ENCODE measurements at regions not wholly inside any gene's neighbourhood (a gene's known extent, or its start where the extent isn't known, plus 50 kb on each side); places are given as distances from the start of the nearest gene placed in this dataset.
"Not testable (repeated sequence)": the region's sequence is repeated elsewhere in the genome, so short reads cannot be mapped to it uniquely, and the experiment has no call there.

DNA sequence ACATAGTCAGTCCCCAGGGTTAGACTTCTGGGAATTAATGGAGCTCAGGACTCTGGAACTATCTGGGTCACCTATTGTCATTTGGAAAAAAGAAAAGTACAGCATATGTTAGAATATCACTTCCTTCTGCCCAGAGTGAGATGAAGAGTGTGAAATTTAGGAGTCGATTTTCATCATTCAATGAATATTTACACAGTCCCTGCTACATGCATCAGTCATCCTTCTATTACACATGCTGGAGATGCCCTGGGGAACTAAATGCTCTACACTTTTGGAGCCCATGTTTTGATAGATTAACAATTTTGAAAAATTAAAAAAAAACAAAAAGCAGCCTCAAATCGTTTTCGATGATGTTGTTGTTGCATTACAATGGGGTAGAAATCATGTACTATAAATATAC, 315.4 kb downstream of the ALDH8A1 start:
- no peaks in the 10 kb centered on the region for H3K9me3 ChIP-seq (ENCODE audit: control insufficient read depth in 5 of 5, low read length in 5 of 5)
- no peaks in the 10 kb centered on the region for H3K36me3 ChIP-seq (ENCODE audit: control insufficient read depth in 5 of 5, insufficient read depth in 5 of 5, low read length in 5 of 5)
- H3K4me3 ChIP-seq (ENCODE audit: low read depth in 1 of 5, low read length in 5 of 5) = no peak overlapping the region
- no peak overlapping the region for H3K27ac ChIP-seq (ENCODE audit: low read depth, low read length)
- no peak overlapping the region for H3K9ac ChIP-seq (ENCODE audit: low read length in 5 of 5)
- H3K27me3 ChIP-seq (ENCODE audit: control insufficient read depth in 5 of 5, insufficient read depth in 4 of 5, low read length in 5 of 5) = no peaks in the 10 kb centered on the region
- H3K4me1 ChIP-seq (ENCODE audit: control insufficient read depth in 5 of 5, insufficient read depth in 5 of 5, low read length in 5 of 5) = peaks cover 0 to 6% (median 0%) of the 10 kb centered on the region in 5 donors

DNA sequence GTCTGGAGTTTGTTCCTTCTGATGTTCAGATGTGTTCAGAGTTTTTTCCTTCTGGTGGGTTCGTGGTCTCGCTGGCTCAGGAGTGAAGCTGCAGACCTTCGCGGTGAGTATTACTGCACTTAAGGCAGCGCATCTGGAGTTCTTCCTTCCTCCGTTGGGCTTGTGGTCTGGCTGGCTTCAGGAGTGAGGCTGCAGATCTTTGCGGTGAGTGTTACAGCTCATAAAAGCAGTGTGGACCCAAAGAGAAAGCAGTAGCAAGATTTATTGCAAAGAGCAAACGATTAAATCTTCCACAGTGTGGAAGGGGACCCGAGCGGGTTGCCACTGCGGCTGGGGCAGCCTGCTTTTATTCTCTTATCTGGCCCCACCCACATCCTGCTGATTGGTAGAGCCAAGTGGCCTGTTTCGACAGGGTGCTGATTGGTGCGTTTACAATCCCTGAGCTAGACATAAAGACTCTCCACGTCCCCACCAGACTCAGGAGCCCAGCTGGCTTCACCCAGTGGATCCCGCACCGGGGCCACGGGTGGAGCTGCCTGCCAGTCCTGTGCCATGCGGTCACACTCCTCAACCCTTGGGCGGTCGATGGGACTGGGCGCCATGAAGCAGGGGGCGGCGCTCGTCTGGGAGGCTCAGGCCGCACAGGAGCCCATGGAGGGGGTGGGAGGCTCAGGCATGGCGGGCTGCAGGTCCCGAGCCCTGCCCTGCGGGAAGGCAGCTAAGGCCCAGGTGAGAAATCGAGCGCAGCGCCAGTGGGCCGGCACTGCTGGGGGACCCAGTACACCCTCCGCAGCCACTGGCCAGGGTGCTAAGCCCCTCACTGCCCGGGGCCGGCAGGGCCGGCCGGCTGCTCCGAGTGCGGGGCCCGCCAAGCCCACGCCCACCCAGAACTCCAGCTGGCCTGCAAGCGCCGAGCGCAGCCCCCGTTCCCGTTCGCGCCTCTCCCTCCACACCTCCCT, 315.3 kb upstream of the SGK1 start:
- not testable (repeated sequence) for H3K9ac ChIP-seq (ENCODE audit: low read length in 5 of 5); H3K27me3 ChIP-seq (ENCODE audit: control insufficient read depth in 5 of 5, insufficient read depth in 4 of 5, low read length in 5 of 5); H3K4me1 ChIP-seq (ENCODE audit: control insufficient read depth in 5 of 5, insufficient read depth in 5 of 5, low read length in 5 of 5); H3K9me3 ChIP-seq (ENCODE audit: control insufficient read depth in 5 of 5, low read length in 5 of 5); H3K4me3 ChIP-seq (ENCODE audit: low read depth in 1 of 5, low read length in 5 of 5); H3K27ac ChIP-seq (ENCODE audit: low read depth, low read length); H3K36me3 ChIP-seq (ENCODE audit: control insufficient read depth in 5 of 5, insufficient read depth in 5 of 5, low read length in 5 of 5)

- Histone ChIP-seq H3K27ac (ENCODE audit: low read depth, low read length) (no peak overlapping the region), H3K4me1 (ENCODE audit: control insufficient read depth in 5 of 5, insufficient read depth in 5 of 5, low read length in 5 of 5) (peaks cover 0 to 6% (median 0%) of the 10 kb centered on the region in 5 donors), H3K9ac (ENCODE audit: low read length in 5 of 5) (no peak overlapping the region), H3K36me3 (ENCODE audit: control insufficient read depth in 5 of 5, insufficient read depth in 5 of 5, low read length in 5 of 5) (no peaks in the 10 kb centered on the region), H3K27me3 (ENCODE audit: control insufficient read depth in 5 of 5, insufficient read depth in 4 of 5, low read length in 5 of 5) (no peaks in the 10 kb centered on the region), H3K4me3 (ENCODE audit: low read depth in 1 of 5, low read length in 5 of 5) (no peak overlapping the region), H3K9me3 (ENCODE audit: control insufficient read depth in 5 of 5, low read length in 5 of 5) (no peaks in the 10 kb centered on the region)
These were observed 314.1 kb upstream of the SGK1 start for GRCh38 chr6:134632024-134632423.

GRCh38 chr6:134631398-134631924, 313.5 kb upstream of the SGK1 start:
- no peaks in the 10 kb centered on the region for H3K36me3 ChIP-seq (ENCODE audit: control insufficient read depth in 5 of 5, insufficient read depth in 5 of 5, low read length in 5 of 5)
- H3K4me1 ChIP-seq (ENCODE audit: control insufficient read depth in 5 of 5, insufficient read depth in 5 of 5, low read length in 5 of 5) = peaks cover 0 to 6% (median 0%) of the 10 kb centered on the region in 5 donors
- no peaks in the 10 kb centered on the region for H3K27me3 ChIP-seq (ENCODE audit: control insufficient read depth in 5 of 5, insufficient read depth in 4 of 5, low read length in 5 of 5)
- H3K9ac ChIP-seq (ENCODE audit: low read length in 5 of 5) = no peak overlapping the region
- H3K4me3 ChIP-seq (ENCODE audit: low read depth in 1 of 5, low read length in 5 of 5) = no peak overlapping the region
- no peak overlapping the region for H3K27ac ChIP-seq (ENCODE audit: low read depth, low read length)
- no peaks in the 10 kb centered on the region for H3K9me3 ChIP-seq (ENCODE audit: control insufficient read depth in 5 of 5, low read length in 5 of 5)

GRCh38 chr6:134630508-134631121, 312.7 kb upstream of the SGK1 start:
- H3K4me1 ChIP-seq (ENCODE audit: control insufficient read depth in 5 of 5, insufficient read depth in 5 of 5, low read length in 5 of 5) = peaks cover 0 to 6% (median 0%) of the 10 kb centered on the region in 5 donors
- H3K4me3 ChIP-seq (ENCODE audit: low read depth in 1 of 5, low read length in 5 of 5) = no peak overlapping the region
- H3K27me3 ChIP-seq (ENCODE audit: control insufficient read depth in 5 of 5, insufficient read depth in 4 of 5, low read length in 5 of 5) = no peaks in the 10 kb centered on the region
- H3K9me3 ChIP-seq (ENCODE audit: control insufficient read depth in 5 of 5, low read length in 5 of 5) = no peaks in the 10 kb centered on the region
- no peak overlapping the region for H3K9ac ChIP-seq (ENCODE audit: low read length in 5 of 5)
- no peaks in the 10 kb centered on the region for H3K36me3 ChIP-seq (ENCODE audit: control insufficient read depth in 5 of 5, insufficient read depth in 5 of 5, low read length in 5 of 5)
- no peak overlapping the region for H3K27ac ChIP-seq (ENCODE audit: low read depth, low read length)

GRCh38 chr6:134628154-134628553, 310.2 kb upstream of the SGK1 start:
- no peak overlapping the region for H3K27ac ChIP-seq (ENCODE audit: low read depth, low read length)
- no peaks in the 10 kb centered on the region for H3K27me3 ChIP-seq (ENCODE audit: control insufficient read depth in 5 of 5, insufficient read depth in 4 of 5, low read length in 5 of 5)
- H3K36me3 ChIP-seq (ENCODE audit: control insufficient read depth in 5 of 5, insufficient read depth in 5 of 5, low read length in 5 of 5) = no peaks in the 10 kb centered on the region
- no peaks in the 10 kb centered on the region for H3K9me3 ChIP-seq (ENCODE audit: control insufficient read depth in 5 of 5, low read length in 5 of 5)
- no peak overlapping the region for H3K4me3 ChIP-seq (ENCODE audit: low read depth in 1 of 5, low read length in 5 of 5)
- H3K9ac ChIP-seq (ENCODE audit: low read length in 5 of 5) = no peak overlapping the region
- peaks cover 0 to 6% (median 0%) of the 10 kb centered on the region in 5 donors for H3K4me1 ChIP-seq (ENCODE audit: control insufficient read depth in 5 of 5, insufficient read depth in 5 of 5, low read length in 5 of 5)

DNA sequence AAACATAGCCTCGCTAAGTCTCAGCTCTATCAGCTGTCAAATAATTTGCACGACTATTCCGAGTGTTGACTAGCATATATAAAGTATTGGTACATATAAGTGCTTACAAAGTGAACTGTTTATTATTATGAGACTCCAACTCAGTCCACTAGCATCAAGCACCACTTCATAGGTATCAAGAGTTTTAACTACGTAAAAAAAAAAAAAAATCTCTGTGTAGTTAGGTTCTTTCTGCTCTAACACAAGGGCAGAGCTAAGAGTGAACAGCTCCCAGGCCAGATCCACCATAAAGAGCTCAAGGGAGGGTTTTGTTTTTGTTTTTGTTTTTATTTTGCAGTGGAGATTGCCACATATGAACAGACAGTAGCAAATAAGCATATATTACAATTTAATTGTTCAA, 309.8 kb upstream of the SGK1 start:
- no peak overlapping the region for H3K27ac ChIP-seq (ENCODE audit: low read depth, low read length)
- H3K36me3 ChIP-seq (ENCODE audit: control insufficient read depth in 5 of 5, insufficient read depth in 5 of 5, low read length in 5 of 5) = no peaks in the 10 kb centered on the region
- H3K9me3 ChIP-seq (ENCODE audit: control insufficient read depth in 5 of 5, low read length in 5 of 5) = no peaks in the 10 kb centered on the region
- no peaks in the 10 kb centered on the region for H3K27me3 ChIP-seq (ENCODE audit: control insufficient read depth in 5 of 5, insufficient read depth in 4 of 5, low read length in 5 of 5)
- peaks cover 0 to 6% (median 0%) of the 10 kb centered on the region in 5 donors for H3K4me1 ChIP-seq (ENCODE audit: control insufficient read depth in 5 of 5, insufficient read depth in 5 of 5, low read length in 5 of 5)
- H3K9ac ChIP-seq (ENCODE audit: low read length in 5 of 5) = no peak overlapping the region
- no peak overlapping the region for H3K4me3 ChIP-seq (ENCODE audit: low read depth in 1 of 5, low read length in 5 of 5)

DNA sequence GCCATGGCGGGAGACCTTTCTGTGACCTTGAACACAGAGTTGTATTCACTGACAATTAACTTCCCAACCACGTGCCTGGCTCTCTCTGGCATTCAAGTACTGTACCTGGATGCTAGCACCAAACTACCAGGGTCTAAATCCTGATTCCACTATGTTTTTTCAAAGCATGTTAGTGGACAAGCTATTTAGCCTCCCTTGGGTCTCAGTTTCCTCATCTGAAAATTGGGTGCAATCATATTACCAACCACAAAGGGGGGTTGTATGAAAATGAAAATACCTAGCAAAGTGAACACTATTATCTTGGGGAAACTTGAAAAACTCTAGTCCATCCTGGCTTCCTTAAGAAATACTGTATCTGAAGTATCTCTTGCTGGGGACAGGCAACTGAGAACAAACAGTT, 308.7 kb upstream of the SGK1 start:
- H3K27ac ChIP-seq (ENCODE audit: low read depth, low read length) = no peak overlapping the region
- H3K9me3 ChIP-seq (ENCODE audit: control insufficient read depth in 5 of 5, low read length in 5 of 5) = no peaks in the 10 kb centered on the region
- H3K9ac ChIP-seq (ENCODE audit: low read length in 5 of 5) = no peak overlapping the region
- H3K36me3 ChIP-seq (ENCODE audit: control insufficient read depth in 5 of 5, insufficient read depth in 5 of 5, low read length in 5 of 5) = no peaks in the 10 kb centered on the region
- H3K4me3 ChIP-seq (ENCODE audit: low read depth in 1 of 5, low read length in 5 of 5) = no peak overlapping the region
- H3K4me1 ChIP-seq (ENCODE audit: control insufficient read depth in 5 of 5, insufficient read depth in 5 of 5, low read length in 5 of 5) = peaks cover 0 to 6% (median 0%) of the 10 kb centered on the region in 5 donors
- H3K27me3 ChIP-seq (ENCODE audit: control insufficient read depth in 5 of 5, insufficient read depth in 4 of 5, low read length in 5 of 5) = no peaks in the 10 kb centered on the region

- H3K4me1 ChIP-seq (ENCODE audit: control insufficient read depth in 5 of 5, insufficient read depth in 5 of 5, low read length in 5 of 5) = peaks cover 0 to 6% (median 0%) of the 10 kb centered on the region in 5 donors
- no peaks in the 10 kb centered on the region for H3K27me3 ChIP-seq (ENCODE audit: control insufficient read depth in 5 of 5, insufficient read depth in 4 of 5, low read length in 5 of 5)
- no peak overlapping the region for H3K27ac ChIP-seq (ENCODE audit: low read depth, low read length)
- H3K9ac ChIP-seq (ENCODE audit: low read length in 5 of 5) = no peak overlapping the region
- no peaks in the 10 kb centered on the region for H3K36me3 ChIP-seq (ENCODE audit: control insufficient read depth in 5 of 5, insufficient read depth in 5 of 5, low read length in 5 of 5)
- no peaks in the 10 kb centered on the region for H3K9me3 ChIP-seq (ENCODE audit: control insufficient read depth in 5 of 5, low read length in 5 of 5)
- H3K4me3 ChIP-seq (ENCODE audit: low read depth in 1 of 5, low read length in 5 of 5) = no peak overlapping the region
These were observed 308.2 kb upstream of the SGK1 start for GRCh38 chr6:134626086-134626485.

DNA sequence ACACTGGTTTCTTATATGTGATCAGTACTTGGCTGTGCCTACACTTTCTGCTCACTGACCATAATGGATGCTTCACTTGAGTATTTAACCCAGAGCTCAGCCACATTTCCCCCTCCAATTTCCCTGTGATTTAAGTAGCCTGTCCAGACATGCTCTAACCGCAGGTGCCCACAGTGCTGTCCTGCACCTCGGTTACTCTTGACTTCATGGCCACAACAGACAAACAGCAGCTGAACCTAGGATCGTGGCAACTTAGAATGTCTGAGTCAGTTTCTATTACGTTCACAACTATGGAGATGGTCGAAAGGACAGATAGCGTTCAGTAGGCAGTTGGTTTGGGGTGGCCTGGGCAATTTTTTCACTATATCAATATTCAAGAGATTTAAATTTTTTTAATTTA, 306.9 kb upstream of the SGK1 start:
- H3K27ac ChIP-seq (ENCODE audit: low read depth, low read length) = no peak overlapping the region
- no peaks in the 10 kb centered on the region for H3K4me1 ChIP-seq (ENCODE audit: control insufficient read depth in 5 of 5, insufficient read depth in 5 of 5, low read length in 5 of 5)
- H3K36me3 ChIP-seq (ENCODE audit: control insufficient read depth in 5 of 5, insufficient read depth in 5 of 5, low read length in 5 of 5) = no peaks in the 10 kb centered on the region
- no peaks in the 10 kb centered on the region for H3K9me3 ChIP-seq (ENCODE audit: control insufficient read depth in 5 of 5, low read length in 5 of 5)
- H3K9ac ChIP-seq (ENCODE audit: low read length in 5 of 5) = no peak overlapping the region
- H3K27me3 ChIP-seq (ENCODE audit: control insufficient read depth in 5 of 5, insufficient read depth in 4 of 5, low read length in 5 of 5) = no peaks in the 10 kb centered on the region
- no peak overlapping the region for H3K4me3 ChIP-seq (ENCODE audit: low read depth in 1 of 5, low read length in 5 of 5)

All from subcutaneous abdominal adipose tissue (tissue), 5 donors.